Left renal pelvis (tissue), 4 donors: ENCODE measurements at regions not wholly inside any gene's neighbourhood (a gene's known extent, or its start where the extent isn't known, plus 50 kb on each side); places are given as distances from the start of the nearest gene placed in this dataset.
A peak's percentile ranks its signal among the peaks of the same experiment; 100 is the strongest.
"Not testable (repeated sequence)": the region's sequence is repeated elsewhere in the genome, so short reads cannot be mapped to it uniquely, and the experiment has no call there.

Experiments used
- DNase-seq, 4 donors: peaks; one replicate each; pipeline ENCODE4 v3.0.0-alpha.2; 2013; ENCODE audit warnings: low read depth in 4 of 4, low spot score in 3 of 4

DNA sequence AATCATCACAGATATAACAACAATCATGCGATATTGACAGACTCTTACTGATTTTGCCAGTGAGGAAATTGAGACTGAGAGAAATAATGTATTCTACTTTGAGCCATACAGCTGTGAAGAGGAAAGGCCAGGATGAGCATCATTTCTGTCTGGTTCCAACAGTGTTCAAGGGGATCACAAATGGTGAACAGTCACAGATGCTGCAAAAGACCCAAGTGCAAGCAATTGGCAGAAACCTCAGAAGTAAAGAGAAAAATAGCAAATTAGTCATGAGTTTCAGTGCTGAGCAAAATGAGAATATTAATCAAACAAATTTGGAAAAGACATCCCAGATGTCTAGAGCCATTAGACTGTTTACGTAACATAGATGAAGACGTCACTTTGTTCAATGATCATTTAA lies 114.1 kb downstream of the RAB38 start:
- DNase-seq, result no peak

GRCh38 chr11:88059326-88059725 lies 115.9 kb downstream of the RAB38 start:
- DNase-seq, result no peak

DNA sequence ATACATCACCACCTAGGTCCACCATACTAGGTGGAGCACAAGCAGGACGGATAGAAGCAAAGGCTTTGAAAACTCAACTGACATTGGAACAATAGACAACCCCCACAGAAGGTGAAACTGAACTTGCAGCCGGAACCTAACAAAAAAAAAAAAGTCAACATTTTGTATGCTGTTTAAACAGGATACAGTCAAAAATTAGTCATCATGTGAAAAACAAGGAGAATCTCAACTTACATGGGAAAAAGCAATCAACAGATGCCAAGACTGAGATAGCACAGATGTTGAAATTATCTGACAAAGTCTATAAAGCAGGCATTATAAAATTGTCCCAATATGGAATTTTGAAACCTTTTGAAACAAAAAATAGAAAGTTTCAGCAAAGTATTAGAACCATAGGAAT lies 123.8 kb downstream of the RAB38 start:
- no peak for DNase-seq

GRCh38 chr11:88050247-88050646 lies 125.0 kb downstream of the RAB38 start:
- DNase-seq, result no peak

GRCh38 chr11:88045288-88045687 lies 130.0 kb downstream of the RAB38 start:
- not testable (repeated sequence) for DNase-seq

DNA sequence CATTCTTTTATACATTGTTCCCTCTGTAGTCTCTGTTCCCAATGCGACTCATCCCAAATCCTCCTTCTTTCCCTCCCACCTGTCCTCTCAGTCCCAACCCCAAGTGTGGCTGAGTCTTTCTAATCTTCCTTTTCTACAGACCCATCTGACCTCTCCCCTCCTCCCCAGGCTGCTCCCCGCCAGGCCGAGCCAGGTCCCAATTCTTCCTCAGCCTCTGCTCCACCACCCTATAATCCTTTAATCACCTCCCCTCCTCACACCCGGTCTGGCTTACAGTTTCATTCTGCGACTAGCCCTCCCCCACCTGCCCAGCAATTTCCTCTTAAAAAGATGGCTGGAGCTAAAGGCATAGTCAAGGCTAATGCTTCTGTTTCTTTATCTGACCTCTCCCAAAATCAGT lies 130.6 kb downstream of the RAB38 start:
- not testable (repeated sequence) for DNase-seq

DNA sequence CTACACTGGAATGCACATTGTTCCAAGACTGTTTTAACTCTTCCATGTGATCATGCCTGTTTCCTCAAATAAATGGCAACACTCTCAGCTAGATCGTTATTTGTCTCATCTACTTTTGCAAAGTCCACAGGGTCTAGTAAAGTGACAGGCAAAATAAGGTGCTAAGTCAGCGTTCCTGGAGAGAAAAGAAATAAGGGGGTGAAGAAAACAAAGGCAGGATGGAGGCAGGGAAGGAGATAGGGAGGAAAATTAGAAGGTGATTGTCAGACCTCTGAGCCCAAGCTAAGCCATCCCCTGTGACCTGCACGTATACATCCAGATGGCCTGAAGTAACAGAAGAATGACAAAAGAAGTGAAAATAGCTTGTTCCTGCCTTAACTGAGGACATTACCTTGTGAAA lies 132.1 kb downstream of the RAB38 start:
- DNase-seq, result no peak

GRCh38 chr11:88042647-88043046 lies 132.6 kb downstream of the RAB38 start:
- DNase-seq, result no peak

GRCh38 chr11:88042238-88042637 lies 133.0 kb downstream of the RAB38 start:
- DNase-seq, result no peak

DNA sequence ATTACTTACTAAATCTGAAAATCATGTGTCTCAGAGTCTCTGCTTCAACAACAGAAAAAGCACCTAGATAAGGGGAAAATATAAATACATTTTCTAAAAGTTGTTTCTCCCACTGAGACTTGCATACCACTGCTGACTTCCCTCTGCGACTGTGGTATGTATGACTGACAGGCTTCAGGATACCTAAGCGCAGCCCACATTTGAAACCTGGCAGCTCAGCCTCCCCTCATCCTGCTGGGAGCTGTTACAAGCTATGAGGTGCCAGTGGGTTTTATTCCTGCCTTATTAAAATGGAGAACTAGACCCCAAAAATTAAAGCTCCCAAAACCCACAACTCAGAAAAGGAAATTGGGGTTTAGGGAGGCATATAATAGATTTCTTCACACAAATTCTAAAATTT lies 133.6 kb downstream of the RAB38 start:
- no peak for DNase-seq

DNA sequence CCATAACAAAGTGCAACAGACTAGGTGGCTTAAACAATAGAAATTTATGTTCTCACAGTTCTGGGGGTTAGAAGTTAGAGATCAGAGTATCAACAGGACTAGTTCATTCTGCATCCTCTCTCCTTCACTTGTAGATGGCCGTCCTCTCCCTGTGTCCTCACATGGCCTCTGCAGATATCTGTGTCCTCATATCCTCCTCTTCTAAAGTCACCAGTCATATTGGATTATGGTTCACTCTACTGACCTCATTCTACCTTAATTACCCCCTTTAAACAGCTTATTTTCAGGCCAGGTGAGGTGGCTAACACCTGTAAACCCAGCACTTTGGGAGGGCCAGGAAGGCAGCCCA lies 135.1 kb downstream of the RAB38 start:
- no peak for DNase-seq

DNA sequence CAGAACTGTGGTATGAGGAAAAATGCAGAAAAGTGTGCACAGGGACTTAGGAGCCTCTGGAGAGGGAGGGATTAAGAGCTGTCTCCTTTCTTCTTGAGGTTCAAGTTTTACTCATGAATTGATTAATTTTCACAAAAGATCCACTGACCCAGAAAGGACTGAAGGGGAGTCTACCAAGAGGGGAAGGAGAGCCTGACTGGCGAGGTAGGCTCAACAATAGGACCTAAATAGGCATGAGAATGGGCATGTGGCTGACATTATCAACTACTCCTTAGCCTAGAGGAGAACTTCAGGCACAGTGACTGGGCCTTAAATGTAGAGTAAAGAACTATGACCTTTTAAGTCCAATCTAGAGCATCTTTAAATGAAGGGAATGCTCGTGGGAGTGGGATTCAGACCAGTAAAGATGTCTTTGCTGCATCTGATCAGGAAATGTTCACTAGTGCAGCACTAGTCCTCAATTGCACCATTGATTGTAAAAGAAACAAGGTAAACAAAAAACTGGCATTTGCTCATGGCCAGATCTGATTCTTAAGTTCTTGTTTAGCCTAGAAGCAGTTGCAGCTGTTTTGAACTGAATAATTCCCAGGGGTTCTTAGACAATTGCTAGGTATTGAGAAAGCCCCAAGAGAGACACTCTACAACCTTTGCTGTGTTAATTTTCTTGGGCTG lies 135.6 kb downstream of the RAB38 start:
- DNase-seq, result no peak

GRCh38 chr11:88038063-88038462 lies 137.2 kb downstream of the RAB38 start:
- no peak for DNase-seq

DNA sequence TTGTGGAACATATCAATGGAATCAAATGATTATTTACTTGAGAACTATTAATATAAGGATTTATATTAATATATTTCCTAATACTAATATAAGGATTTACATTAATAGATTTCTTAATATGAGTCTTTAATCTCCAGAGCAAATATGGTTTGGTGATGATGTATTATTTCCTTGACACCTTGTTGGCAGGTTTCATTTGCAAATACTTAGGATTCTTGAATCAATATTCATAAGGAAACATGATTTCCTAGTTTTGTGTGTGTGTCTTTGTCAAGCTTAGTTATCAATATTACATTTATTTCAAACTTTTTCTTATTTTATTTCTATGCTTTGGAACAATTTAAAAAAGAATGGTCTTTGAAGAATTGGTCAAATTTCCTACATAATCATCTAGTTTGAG lies 138.5 kb downstream of the RAB38 start:
- DNase-seq, result no peak

DNA sequence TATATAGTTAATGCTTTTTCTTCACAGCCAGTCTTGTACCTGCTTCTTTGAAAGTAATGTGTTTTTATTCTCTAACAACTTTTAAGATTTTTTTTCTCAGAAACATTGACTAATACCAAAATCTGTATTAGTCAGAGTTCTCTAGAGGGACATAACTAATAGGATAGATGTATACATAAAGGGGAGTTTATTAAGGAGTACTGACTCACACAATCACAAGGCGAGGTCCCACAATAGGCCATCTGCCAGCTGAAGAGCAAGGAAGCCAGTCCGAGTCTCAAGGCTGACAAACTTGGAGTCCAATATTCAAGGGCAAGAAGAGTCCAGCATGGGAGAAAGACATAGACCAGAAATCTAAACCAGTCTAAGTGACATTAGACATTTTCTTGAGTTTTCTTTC lies 140.0 kb downstream of the RAB38 start:
- DNase-seq, result no peak

DNA sequence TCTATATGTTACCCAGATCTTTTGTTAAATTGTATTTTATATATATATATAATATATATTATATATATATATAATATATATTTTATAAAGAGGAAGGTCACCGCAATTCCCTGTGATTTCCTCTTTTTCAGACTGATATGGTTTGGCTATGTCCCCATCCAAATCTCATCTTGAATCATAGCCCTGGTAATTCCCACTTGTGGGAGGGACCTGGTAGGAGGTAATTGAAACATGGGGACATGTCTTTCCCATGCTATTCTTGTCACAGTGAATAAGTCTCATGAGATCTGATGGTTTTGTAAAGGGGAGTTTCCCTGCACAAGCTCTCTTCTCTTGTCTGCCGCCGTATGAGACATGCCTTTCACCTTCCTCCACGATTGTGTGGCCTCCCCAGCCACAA lies 157.6 kb downstream of the RAB38 start:
- DNase-seq, result no peak

- peak; percentile 41 to 62 (median 50) for DNase-seq
These were observed 158.7 kb downstream of the RAB38 start for GRCh38 chr11:88016392-88017170.

DNA sequence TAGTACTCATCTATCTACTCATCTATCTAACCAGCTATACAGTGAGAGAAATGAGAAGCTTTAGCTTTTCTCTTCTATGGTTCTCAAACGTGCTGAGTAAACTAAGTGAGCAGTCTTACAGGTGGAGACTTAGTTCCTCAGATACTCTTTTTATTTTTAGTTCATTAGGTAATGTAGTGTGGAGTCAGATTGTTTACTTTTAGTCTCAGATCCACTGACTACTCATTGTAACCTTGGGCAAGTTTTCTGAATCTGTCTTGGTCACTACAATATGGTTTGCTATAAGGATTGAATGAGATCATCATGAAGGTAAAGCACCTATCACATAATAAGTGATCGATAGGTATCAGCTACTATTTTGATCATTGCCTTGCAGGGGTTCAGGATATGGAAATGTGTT lies 160.1 kb downstream of the RAB38 start:
- no peak for DNase-seq

GRCh38 chr11:88013508-88014065 lies 161.7 kb downstream of the RAB38 start:
- DNase-seq, result no peak

- no peak for DNase-seq
These were observed 162.8 kb downstream of the RAB38 start for GRCh38 chr11:88012456-88012855.

- no peak for DNase-seq
These were observed 199.2 kb downstream of the RAB38 start for GRCh38 chr11:87976009-87976408.

DNA sequence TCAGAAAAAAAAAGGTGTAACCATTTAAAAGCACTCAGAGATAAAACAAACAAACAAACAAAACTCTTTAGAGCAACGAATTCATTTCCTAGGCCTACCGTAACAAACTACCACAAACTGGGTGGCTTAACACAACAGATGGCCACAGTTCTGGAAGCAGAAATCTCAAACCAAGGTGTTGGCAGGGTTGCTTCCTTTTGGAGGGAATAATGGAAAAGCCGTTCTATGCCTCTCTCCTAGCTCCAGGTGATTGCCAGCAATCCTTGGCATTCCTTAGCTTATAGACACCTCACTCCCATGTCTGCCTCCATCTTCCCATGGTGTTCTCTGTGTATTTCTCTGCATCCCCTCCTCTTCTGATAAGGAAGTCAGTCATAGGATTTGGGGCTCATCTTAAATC lies 200.4 kb downstream of the RAB38 start:
- DNase-seq, result no peak
